HG03378 (cell line): ENCODE measurements at regions not wholly inside any gene's neighbourhood (a gene's known extent, or its start where the extent isn't known, plus 50 kb on each side); places are given as distances from the start of the nearest gene placed in this dataset.
"Not testable (repeated sequence)": the region's sequence is repeated elsewhere in the genome, so short reads cannot be mapped to it uniquely, and the experiment has no call there.

Experiments
- ATAC-seq: cut with Tn5 transposase; IDR thresholded peaks from one replicate; pipeline ENCODE4 v1.9.1; 2021; ENCODE audit warnings: mild to moderate bottlenecking, moderate library complexity; ENCODE audit not compliant: unreplicated experiment

DNA sequence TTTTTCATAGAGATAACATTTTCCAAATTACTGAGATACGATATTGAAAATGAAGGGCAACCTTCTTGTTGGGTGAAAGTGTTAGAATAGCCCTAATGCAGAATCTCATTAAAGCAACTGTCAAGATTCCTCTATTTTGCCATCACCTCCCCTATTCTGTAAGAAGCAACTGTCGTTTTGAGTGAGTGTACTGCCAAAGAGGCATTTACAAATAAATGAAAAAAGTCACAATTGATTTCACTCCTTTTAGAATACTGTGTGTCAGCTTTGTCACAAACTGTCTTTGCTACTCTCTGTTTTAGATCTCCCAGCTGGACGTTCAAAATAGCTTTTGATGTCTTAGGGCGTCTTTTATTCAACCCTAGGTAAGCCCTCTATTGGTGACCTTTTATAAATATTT lies 322.8 kb upstream of the NAALADL2 start:
- no peak for ATAC-seq

GRCh38 chr3:174538151-174538550 lies 321.0 kb upstream of the NAALADL2 start:
- no peak for ATAC-seq

DNA sequence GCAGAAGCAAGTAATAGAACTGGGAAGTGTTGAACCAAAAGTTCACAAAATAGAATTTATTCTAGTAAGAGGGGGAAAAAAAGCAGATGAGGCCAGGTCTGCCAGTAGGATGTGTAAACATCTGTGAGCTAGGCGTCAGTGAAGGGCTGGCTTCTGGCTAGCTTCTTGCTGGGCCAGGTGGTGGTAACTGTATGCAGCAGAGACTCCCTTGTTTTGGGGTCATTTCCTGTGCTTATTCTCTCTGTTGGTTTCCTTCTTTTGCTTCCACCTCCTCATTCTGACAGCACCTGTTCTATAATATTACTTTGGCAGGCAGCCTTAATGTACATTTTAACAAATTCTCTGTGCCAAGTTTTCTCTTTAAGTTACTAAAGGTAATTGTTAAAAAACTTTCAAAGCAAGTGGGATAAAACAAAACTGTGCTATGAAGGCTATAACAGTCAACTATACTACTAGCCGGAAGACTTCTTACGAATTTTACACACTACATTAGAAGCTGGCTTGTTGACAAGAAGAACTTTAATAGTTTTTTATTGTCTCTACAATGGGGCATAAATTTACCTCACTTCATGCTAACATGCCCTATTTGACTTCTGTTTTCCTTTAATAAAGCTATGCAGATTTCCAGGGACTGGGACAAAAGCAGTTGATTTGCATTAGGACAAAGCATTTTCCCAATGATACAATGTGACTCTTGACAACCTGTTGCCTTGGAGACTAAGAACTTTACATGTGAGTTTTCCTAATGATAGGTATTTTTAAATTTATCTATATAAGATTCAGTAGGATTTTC lies 318.8 kb upstream of the NAALADL2 start:
- ATAC-seq: no peak

- ATAC-seq: no peak
Measured at GRCh38 chr3:174541708-174542315, 317.3 kb upstream of the NAALADL2 start.

- ATAC-seq: no peak
Measured at GRCh38 chr3:174547801-174548435, 311.2 kb upstream of the NAALADL2 start.

DNA sequence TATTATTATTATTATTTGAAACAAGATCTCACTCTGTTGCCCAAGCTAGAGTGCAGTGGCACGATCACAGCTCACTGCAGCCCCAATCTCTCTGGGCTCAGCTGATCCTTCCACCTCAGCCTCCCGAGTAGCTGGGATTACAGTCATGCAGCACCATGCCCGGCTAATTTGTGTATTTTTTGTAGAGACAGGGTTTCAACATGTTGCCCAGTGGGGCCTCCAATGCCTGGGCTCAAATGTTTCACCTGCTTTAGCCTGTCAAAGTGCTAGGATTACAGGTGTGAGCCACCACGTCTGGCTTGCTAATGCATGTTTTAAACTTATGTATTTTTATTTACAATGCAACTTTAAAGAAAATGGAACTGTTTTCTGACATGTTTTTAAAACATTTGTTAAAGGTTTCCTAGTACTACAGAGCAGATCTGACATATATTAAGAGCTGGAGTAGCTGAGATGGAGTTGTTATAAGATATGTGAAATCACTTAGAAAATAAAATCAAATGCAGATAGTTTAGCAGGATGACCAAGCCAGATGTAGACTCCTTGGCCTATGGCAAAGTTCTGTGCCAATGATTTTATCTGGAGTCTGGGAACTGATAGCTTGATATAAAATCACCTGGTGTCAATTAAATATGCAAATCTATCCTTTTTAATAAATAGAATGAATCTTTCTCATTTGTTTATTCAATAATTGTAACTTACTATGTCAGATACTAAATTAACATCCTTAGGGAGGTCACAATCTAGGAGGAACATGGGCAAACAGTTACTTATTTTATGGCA lies 310.1 kb upstream of the NAALADL2 start:
- no peak for ATAC-seq

GRCh38 chr3:174581558-174581957 lies 277.6 kb upstream of the NAALADL2 start:
- no peak for ATAC-seq

GRCh38 chr3:174583396-174583795 lies 275.7 kb upstream of the NAALADL2 start:
- ATAC-seq: no peak

DNA sequence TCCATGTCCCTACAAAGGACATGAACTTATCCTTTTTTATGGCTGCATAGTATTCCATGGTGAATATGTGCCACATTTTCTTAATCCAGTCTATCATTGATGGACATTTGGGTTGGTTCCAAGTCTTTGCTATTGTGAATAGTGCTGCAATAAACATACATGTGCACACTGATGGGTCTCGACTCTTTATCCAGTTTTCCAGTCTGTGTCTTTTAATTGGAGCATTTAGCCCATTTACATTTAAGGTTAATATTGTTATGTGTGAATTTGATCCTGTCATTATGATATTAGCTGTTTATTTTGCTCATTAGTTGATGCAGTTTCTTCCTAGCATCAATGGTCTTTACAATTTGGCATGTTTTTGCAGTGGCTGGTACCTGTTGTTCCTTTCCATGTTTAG lies 272.0 kb upstream of the NAALADL2 start:
- not testable (repeated sequence) for ATAC-seq

DNA sequence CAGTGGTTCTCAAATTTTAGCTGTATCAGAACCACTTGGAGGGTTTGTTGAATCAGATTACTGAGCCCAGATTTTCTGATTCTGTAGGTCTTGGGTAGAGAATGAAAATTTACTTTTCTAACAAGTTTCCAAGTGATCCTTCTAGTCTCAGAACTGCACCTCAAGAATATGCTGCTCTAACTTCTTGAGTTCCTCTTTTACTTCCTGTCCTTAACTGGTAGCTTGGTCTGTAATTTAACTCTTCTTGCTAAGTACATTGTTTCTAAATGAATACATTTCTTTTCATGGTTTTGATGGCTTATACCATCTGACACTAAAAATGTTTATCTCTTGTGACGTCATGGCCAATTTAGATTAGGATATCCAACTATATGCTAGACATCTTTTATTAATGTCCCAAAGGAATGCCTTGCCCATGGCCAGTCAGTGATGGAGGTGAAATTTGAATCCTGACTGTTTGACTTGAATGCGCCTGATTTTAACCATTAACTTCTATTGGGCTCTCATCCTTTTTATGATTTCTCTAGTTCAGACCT lies 262.6 kb upstream of the NAALADL2 start:
- ATAC-seq: no peak

GRCh38 chr3:174598885-174599439 lies 260.2 kb upstream of the NAALADL2 start:
- ATAC-seq: no peak

DNA sequence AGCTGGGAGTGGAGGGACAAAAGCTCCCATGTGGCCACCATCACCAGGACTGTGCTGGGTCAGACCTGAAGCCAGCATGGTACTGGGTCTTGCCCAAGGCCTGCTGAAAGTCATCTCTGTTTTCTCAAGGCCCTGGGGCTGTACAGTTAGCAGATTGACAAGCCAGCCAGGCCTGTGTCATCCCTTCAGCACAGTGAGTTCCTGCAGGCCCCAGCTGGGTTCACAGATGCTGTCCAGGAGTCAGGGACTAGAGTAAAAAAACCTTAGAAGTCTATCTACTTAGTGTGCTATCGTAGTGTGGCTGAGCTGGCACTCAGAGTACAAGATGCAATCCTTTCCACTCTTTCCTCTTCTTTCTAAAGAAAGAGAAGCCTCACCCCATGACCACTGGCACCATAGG lies 246.0 kb upstream of the NAALADL2 start:
- ATAC-seq: no peak

DNA sequence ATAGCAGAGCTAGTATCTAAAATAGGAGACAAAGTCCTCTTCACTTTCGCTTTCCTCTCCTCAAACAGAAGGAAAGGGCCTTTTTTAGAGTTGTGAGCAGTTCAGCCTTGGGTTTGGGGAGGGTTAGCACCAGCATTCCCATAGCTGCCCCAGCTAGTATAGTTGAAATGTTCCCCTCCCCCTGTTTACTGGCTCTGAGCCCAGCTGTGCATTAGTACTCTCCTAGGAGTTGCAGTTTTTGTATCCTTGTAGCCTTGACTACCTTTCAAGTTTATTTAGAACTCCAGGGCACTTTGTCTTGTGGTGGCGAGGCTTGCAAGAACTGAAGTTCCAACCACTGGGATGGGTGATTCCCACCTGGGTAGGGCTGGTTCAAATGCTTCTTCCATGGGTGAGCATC lies 245.1 kb upstream of the NAALADL2 start:
- no peak for ATAC-seq

- no peak for ATAC-seq
Measured at GRCh38 chr3:174618368-174619080, 240.6 kb upstream of the NAALADL2 start.

DNA sequence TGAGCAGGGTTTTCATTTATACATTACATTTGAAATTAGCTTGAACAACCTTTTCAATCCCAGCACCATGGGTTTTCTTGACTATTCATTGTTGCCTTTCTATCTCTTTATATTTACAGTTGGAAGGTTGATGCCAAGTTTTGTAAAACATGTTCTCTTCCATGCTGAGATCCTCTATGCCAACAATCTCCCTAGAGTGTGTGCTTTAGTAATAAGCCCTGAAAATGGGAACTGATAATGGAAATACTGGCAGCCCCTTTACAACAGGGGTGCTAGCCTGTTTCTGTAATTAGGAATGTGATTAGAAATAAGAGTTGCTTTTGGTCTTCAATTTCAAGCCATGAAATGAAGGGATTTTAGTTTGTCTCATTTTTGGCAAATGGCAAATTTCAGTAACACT lies 239.9 kb upstream of the NAALADL2 start:
- no peak for ATAC-seq

DNA sequence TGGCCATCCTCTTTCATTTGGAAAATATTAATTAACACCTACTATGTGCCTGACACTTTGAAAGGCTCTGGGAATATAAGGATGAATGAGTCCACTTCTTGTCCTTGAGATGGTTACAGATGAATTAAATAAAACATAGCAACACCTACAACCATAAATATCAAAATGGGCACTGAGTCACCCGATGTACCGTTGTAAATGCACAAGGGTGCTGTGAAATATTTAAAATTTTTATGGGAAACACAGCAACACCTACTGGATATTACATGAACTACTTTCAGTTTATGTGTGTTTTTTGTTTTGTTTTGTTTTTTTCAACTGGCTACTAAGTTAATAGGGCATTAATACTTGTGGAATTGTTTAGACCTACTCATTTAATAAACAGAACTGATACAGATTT lies 239.0 kb upstream of the NAALADL2 start:
- no peak for ATAC-seq

GRCh38 chr3:174620855-174621472 lies 238.2 kb upstream of the NAALADL2 start:
- ATAC-seq: no peak

GRCh38 chr3:174633342-174633741 lies 225.8 kb upstream of the NAALADL2 start:
- no peak for ATAC-seq

DNA sequence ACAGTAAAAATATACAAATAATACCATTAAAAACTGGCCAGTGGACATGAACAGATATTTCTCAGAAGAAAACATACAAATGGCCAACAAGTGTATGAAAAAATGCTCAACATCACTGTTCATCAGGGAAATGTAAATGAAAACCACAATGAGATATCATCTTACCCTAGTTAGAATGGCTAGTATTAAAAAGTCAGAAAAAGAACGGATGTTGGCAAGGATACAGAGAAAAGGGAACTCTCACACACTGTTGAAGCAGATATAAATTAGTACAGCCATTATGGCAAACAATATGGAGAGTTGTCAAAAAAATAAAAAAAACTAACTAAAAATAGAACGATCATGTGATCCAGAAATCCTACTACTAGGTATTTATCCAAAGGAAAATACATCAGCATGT lies 222.7 kb upstream of the NAALADL2 start:
- no peak for ATAC-seq

DNA sequence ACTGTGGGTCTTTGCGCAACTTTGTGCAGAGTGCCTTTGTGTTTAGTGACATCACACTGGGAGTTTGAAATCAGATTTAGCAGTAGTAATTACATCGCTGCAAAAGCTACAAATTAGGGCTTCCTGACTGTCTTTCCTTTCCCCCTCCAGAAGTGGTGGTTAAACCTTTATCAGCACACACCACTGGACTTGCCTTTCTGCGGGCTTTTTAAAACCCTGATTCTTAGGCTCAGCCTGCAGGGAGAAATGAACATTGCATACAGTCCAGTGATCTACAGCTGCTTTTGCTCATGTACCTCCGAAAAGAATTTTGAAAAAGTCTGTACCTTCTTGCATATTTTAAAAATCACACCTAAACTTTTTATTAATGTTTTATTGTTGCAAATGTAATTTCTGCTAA lies 219.7 kb upstream of the NAALADL2 start:
- ATAC-seq: no peak
